Trophoblast cell (in vitro differentiated cells and primary cell): ENCODE measurements at regions not wholly inside any gene's neighbourhood (a gene's known extent, or its start where the extent isn't known, plus 50 kb on each side); places are given as distances from the start of the nearest gene placed in this dataset.
A peak's percentile ranks its signal among the peaks of the same experiment; 100 is the strongest.

ENCODE experiments used
- DNase-seq, 2 donors: peaks; one replicate each; pipeline ENCODE4 v3.0.0-alpha.2; 2016
- H2AFZ ChIP-seq: 2 replicates; pipeline ENCODE4 v1.6.1; 2013; ENCODE audit warnings: low read length, moderate library complexity, mild to moderate bottlenecking; ENCODE audit not compliant: insufficient read depth, poor library complexity
- H2AK5ac ChIP-seq: 2 replicates; pipeline ENCODE4 v1.6.1; 2013; ENCODE audit warnings: mild to moderate bottlenecking, low read length
- H2BK120ac ChIP-seq: 2 replicates; pipeline ENCODE4 v1.6.1; 2013; ENCODE audit warnings: low read length, mild to moderate bottlenecking, moderate library complexity; ENCODE audit not compliant: insufficient read depth, poor library complexity
- H2BK12ac ChIP-seq: 2 replicates; pipeline ENCODE4 v1.6.1; 2013; ENCODE audit warnings: mild to moderate bottlenecking, low read length, moderate library complexity
- H2BK5ac ChIP-seq: 2 replicates; pipeline ENCODE4 v1.6.1; 2013; ENCODE audit warnings: low read length, low read depth, moderate library complexity, mild to moderate bottlenecking; ENCODE audit not compliant: poor library complexity
- H3K14ac ChIP-seq: 2 replicates; pipeline ENCODE4 v1.6.1; 2013; ENCODE audit warnings: mild to moderate bottlenecking, low read length
- H3K18ac ChIP-seq: 2 replicates; pipeline ENCODE4 v1.6.1; 2013; ENCODE audit warnings: mild to moderate bottlenecking, low read length
- H3K23ac ChIP-seq: 2 replicates; pipeline ENCODE4 v1.6.1; 2013; ENCODE audit warnings: low read length
- H3K27ac ChIP-seq: 2 replicates; pipeline ENCODE4 v1.5.1; 2013; ENCODE audit warnings: low read depth, mild to moderate bottlenecking, inconsistent platforms, low read length, moderate library complexity
- H3K27me3 ChIP-seq: 2 replicates; pipeline ENCODE4 v1.6.1; 2013; ENCODE audit warnings: inconsistent platforms, mild to moderate bottlenecking, low read length, moderate library complexity; ENCODE audit not compliant: insufficient read depth
- H3K36me3 ChIP-seq, 2 experiments: 1 replicate in 1 of 2; 2 replicates in 1 of 2; pipeline ENCODE4 v1.6.1; 2013; ENCODE audit warnings: low read length in 2 of 2, mild to moderate bottlenecking in 2 of 2, moderate library complexity in 1 of 2; ENCODE audit not compliant: insufficient read depth in 2 of 2, control insufficient read depth in 1 of 2
- H3K4ac ChIP-seq: 2 replicates; pipeline ENCODE4 v1.6.1; 2013; ENCODE audit warnings: low read depth, mild to moderate bottlenecking, low read length, moderate library complexity
- H3K4me1 ChIP-seq, 2 experiments: 1 replicate in 1 of 2; 2 replicates in 1 of 2; pipeline ENCODE4 v1.6.1; 2013; ENCODE audit warnings: low read length in 2 of 2, mild to moderate bottlenecking in 2 of 2, moderate library complexity in 1 of 2; ENCODE audit not compliant: insufficient read depth in 2 of 2, control insufficient read depth in 1 of 2
- H3K4me2 ChIP-seq: 2 replicates; pipeline ENCODE4 v1.6.1; 2013; ENCODE audit warnings: inconsistent platforms, mild to moderate bottlenecking, low read length, moderate library complexity
- H3K4me3 ChIP-seq: 2 replicates; pipeline ENCODE4 v1.5.1; 2013; ENCODE audit warnings: mild to moderate bottlenecking, low read depth, low read length, inconsistent platforms
- H3K79me1 ChIP-seq: one replicate; pipeline ENCODE4 v1.6.1; 2013; ENCODE audit warnings: low read length
- H3K79me2 ChIP-seq: 2 replicates; pipeline ENCODE4 v1.6.1; 2013; ENCODE audit warnings: low read length, mild to moderate bottlenecking; ENCODE audit not compliant: control insufficient read depth, insufficient read depth, poor library complexity
- H3K9ac ChIP-seq: 2 replicates; pipeline ENCODE4 v1.6.1; 2013; ENCODE audit warnings: mild to moderate bottlenecking, low read length
- H3K9me3 ChIP-seq: 2 replicates; pipeline ENCODE4 v1.6.1; 2013; ENCODE audit warnings: low read depth, mild to moderate bottlenecking, control low read depth, inconsistent platforms, low read length; ENCODE audit not compliant: insufficient read depth
- H4K12ac ChIP-seq: 2 replicates; pipeline ENCODE4 v1.6.1; 2013; ENCODE audit warnings: low read depth, mild to moderate bottlenecking, low read length, moderate library complexity
- H4K8ac ChIP-seq: 2 replicates; pipeline ENCODE4 v1.6.1; 2013; ENCODE audit warnings: low read depth, mild to moderate bottlenecking, low read length, moderate library complexity
- H4K91ac ChIP-seq: one replicate; pipeline ENCODE4 v1.6.1; 2013; ENCODE audit warnings: low read depth, mild to moderate bottlenecking, low read length, moderate library complexity
- WGBS: extraction: QIAGEN DNeasy Blood & Tissue Kit; methylation state at CpG from one replicate; pipeline ENCODE4 v1.1.7; 2013; ENCODE audit warnings: missing lambda C conversion rate; ENCODE audit not compliant: insufficient read length, insufficient coverage; ENCODE audit errors: extremely low coverage; 5-methylcytosine and 5-hydroxymethylcytosine counted together

DNA sequence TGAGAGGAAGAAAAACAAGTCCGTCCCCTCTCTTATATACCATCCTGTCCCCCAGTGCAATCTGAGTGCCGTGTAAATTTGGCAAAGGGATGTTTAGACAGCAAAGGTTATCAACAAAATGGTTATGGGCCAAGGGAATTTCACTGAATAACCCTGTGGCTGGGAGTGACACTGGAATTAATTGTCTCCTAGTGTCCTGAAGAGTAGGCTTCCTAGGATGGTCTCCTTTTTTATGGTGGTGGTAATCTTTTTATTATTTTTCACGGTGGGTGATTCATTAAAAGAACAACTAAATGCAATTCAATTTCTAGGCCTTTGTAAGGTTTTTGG, 244.2 kb downstream of the PIK3R1 start:
- H2AK5ac ChIP-seq, result no peak overlapping the region
- H4K8ac ChIP-seq, result no peak overlapping the region
- H4K91ac ChIP-seq, result peak overlapping the region; percentile 41
- peak overlapping the region; percentile 1 for H2BK5ac ChIP-seq
- H2BK120ac ChIP-seq, result peak overlapping the region; percentile 36
- H3K9me3 ChIP-seq, result no peaks in the 10 kb centered on the region
- H3K79me1 ChIP-seq, result peaks cover 15% of the 10 kb centered on the region
- no peak overlapping the region for H3K18ac ChIP-seq
- H3K4ac ChIP-seq, result peak overlapping the region; percentile 17
- no CpG with 5 or more reads among the region's 3 CpGs for WGBS
- H3K79me2 ChIP-seq, result peaks cover 1% of the 10 kb centered on the region
- no peak overlapping the region for H3K27ac ChIP-seq
- H2AFZ ChIP-seq, result no peak overlapping the region
- no peak overlapping the region for H3K4me3 ChIP-seq
- H4K12ac ChIP-seq, result no peak overlapping the region
- H3K14ac ChIP-seq, result no peak overlapping the region
- no peak for DNase-seq
- no peak overlapping the region for H3K23ac ChIP-seq
- no peaks in the 10 kb centered on the region for H3K27me3 ChIP-seq
- H3K4me1 ChIP-seq, result peaks cover 0 to 2% of the 10 kb centered on the region in 2 experiments
- H2BK12ac ChIP-seq, result peak overlapping the region; percentile 80
- no peak overlapping the region for H3K9ac ChIP-seq
- no peaks in the 10 kb centered on the region for H3K36me3 ChIP-seq
- no peak overlapping the region for H3K4me2 ChIP-seq

DNA sequence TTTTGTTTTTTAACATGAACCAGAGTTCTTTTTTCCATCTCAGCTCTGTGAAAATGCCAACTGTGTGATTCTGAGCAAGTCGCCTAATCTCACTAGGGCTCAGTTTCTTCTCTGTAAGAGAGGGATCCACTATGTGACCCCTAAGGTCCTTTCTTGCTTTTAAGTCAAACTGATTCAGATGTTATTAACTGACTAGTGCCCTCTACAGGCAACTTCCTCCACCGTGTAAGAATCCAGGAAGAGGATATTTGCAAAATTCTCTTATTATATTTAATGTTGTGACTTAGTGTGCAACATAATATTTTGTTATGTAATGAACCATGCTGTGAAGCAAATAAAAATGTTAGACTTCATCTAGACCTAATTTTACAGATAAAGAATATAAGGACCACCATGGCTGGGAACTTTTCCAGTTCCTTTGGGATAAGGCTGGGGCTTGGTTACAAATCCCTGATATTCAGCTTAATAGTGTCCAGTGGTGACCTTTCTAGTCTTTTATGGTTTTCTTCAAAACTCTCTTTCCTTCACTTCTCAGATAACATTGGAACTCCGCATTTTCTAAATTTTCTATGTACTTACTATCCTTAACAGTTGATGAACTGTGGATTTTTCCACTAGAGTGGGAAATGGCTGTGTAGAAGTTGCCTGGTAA, 244.7 kb downstream of the PIK3R1 start:
- Histone ChIP-seq H3K9me3 (no peaks in the 10 kb centered on the region), H3K27me3 (no peaks in the 10 kb centered on the region), H3K4me1 (peaks cover 0 to 2% of the 10 kb centered on the region in 2 experiments), H4K8ac (no peak overlapping the region), H2BK12ac (peak overlapping the region; percentile 51), H3K14ac (no peak overlapping the region), H2AK5ac (no peak overlapping the region), H3K4ac (no peak overlapping the region), H3K36me3 (no peaks in the 10 kb centered on the region), H3K79me2 (peaks cover 1% of the 10 kb centered on the region), H2BK5ac (no peak overlapping the region), H4K12ac (no peak overlapping the region), H4K91ac (no peak overlapping the region), H2BK120ac (no peak overlapping the region), H3K4me3 (no peak overlapping the region), H3K9ac (no peak overlapping the region), H3K79me1 (peaks cover 15% of the 10 kb centered on the region), H3K18ac (no peak overlapping the region), H3K23ac (no peak overlapping the region), H3K27ac (no peak overlapping the region), H3K4me2 (no peak overlapping the region), H2AFZ (no peak overlapping the region)
- peak; percentile 25 to 73 for DNase-seq
- WGBS, result no CpG with 5 or more reads among the region's 3 CpGs

DNA sequence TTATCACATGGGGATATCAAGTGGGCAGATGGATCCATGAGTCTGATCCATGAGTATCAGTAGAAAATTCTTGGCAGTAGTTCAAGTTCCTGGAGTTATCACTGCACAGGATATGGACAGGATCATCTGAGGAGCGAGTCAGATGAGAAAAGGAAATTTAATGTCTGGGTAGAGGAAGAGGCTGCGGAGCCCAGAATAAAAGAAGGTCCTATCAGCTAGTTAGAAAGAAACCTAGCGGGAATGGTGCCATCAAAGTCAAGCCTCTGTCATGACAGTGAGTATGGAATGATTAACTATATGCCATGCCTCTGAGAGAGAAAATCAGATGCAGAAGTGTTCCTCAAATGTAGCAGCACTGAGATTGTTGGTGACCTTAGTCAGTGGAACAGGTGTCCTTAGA, 248.1 kb downstream of the PIK3R1 start:
- H4K12ac ChIP-seq, result no peak overlapping the region
- H4K8ac ChIP-seq, result no peak overlapping the region
- H3K27ac ChIP-seq, result no peak overlapping the region
- no peak overlapping the region for H2AK5ac ChIP-seq
- H3K9ac ChIP-seq, result no peak overlapping the region
- H3K4me3 ChIP-seq, result no peak overlapping the region
- no peaks in the 10 kb centered on the region for H3K36me3 ChIP-seq
- no peak overlapping the region for H3K14ac ChIP-seq
- no peak overlapping the region for H3K4ac ChIP-seq
- DNase-seq, result no peak
- H3K18ac ChIP-seq, result no peak overlapping the region
- no peak overlapping the region for H3K4me2 ChIP-seq
- H3K79me2 ChIP-seq, result no peaks in the 10 kb centered on the region
- no peak overlapping the region for H2BK120ac ChIP-seq
- peaks cover 2 to 3% of the 10 kb centered on the region in 2 experiments for H3K4me1 ChIP-seq
- H2BK12ac ChIP-seq, result no peak overlapping the region
- peaks cover 4% of the 10 kb centered on the region for H3K79me1 ChIP-seq
- H2BK5ac ChIP-seq, result no peak overlapping the region
- no peak overlapping the region for H4K91ac ChIP-seq
- no CpG with 5 or more reads among the region's 3 CpGs for WGBS
- no peaks in the 10 kb centered on the region for H3K27me3 ChIP-seq
- no peak overlapping the region for H3K23ac ChIP-seq
- no peaks in the 10 kb centered on the region for H3K9me3 ChIP-seq
- no peak overlapping the region for H2AFZ ChIP-seq

DNA sequence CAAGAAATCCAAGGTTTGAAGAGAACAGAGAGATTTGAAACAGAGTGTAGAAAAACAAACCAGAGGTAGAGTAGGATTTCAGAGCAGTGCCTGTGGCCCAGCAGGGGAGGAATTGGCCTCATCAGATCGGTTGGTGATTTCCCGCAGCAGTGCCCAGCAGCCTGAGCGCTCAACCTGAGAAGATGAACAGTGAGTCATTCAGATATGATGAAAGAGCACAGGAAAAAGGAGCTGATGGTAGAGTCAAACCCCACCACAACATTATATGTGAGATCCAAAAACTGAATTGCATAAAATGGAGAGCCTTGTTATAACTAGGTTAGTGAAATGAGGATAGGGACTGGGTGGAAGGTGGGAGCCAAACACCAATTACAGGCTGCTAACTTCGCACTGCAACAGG, 248.9 kb downstream of the PIK3R1 start:
- no peak overlapping the region for H4K8ac ChIP-seq
- peak overlapping the region; percentile 35 for H3K14ac ChIP-seq
- no peak overlapping the region for H3K27ac ChIP-seq
- no peak overlapping the region for H3K4me3 ChIP-seq
- no peak overlapping the region for H3K23ac ChIP-seq
- no peak overlapping the region for H3K9ac ChIP-seq
- WGBS, result no CpG with 5 or more reads among the region's 4 CpGs
- no peak overlapping the region for H2BK120ac ChIP-seq
- H4K91ac ChIP-seq, result peak overlapping the region; percentile 11
- no peak overlapping the region for H4K12ac ChIP-seq
- no peaks in the 10 kb centered on the region for H3K27me3 ChIP-seq
- no peaks in the 10 kb centered on the region for H3K9me3 ChIP-seq
- no peak overlapping the region for H2AFZ ChIP-seq
- no peak overlapping the region for H3K4ac ChIP-seq
- no peak overlapping the region for H2BK5ac ChIP-seq
- no peaks in the 10 kb centered on the region for H3K36me3 ChIP-seq
- H3K4me2 ChIP-seq, result no peak overlapping the region
- peaks cover 3% of the 10 kb centered on the region for H3K79me1 ChIP-seq
- H2AK5ac ChIP-seq, result no peak overlapping the region
- no peaks in the 10 kb centered on the region for H3K79me2 ChIP-seq
- peak; percentile 16 to 67 for DNase-seq
- H3K4me1 ChIP-seq, result peaks cover 2 to 3% of the 10 kb centered on the region in 2 experiments
- no peak overlapping the region for H3K18ac ChIP-seq
- H2BK12ac ChIP-seq, result peak overlapping the region; percentile 52
